Ammon's horn (tissue), 1 donor: ENCODE measurements at regions not wholly inside any gene's neighbourhood (a gene's known extent, or its start where the extent isn't known, plus 50 kb on each side); places are given as distances from the start of the nearest gene placed in this dataset.
"Not testable (repeated sequence)": the region's sequence is repeated elsewhere in the genome, so short reads cannot be mapped to it uniquely, and the experiment has no call there.

Source experiments
- DNase-seq: peaks from one replicate; pipeline ENCODE4 v3.0.0-alpha.2; 2016; ENCODE audit warnings: low spot score

DNA sequence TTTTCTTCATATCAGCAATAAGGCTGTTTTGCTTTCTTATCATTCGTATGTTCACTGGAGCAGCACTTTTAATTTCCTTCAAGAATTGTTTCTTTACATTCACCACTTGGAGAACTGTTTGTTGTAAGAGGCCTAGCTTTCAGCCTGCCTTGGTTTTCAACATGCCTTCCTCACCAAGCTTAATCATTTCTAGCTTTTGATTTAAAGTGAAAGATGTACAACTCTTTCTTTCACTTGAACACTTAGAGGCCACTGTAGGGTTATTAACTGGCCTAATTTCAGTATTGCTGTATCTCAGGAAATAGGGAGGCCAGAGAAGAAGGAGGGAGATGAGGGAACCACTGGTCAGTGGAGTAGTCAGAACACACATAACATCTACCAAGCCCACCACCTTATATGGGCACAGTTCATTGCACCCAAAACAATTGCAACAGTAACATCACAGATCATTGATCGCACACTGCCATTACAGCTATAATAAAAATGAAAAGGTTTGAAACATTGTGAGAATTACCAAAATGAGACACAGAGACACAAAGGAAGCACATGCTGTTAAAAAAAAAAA lies 181.4 kb upstream of the TUBA3C start:
- no peak for DNase-seq

DNA sequence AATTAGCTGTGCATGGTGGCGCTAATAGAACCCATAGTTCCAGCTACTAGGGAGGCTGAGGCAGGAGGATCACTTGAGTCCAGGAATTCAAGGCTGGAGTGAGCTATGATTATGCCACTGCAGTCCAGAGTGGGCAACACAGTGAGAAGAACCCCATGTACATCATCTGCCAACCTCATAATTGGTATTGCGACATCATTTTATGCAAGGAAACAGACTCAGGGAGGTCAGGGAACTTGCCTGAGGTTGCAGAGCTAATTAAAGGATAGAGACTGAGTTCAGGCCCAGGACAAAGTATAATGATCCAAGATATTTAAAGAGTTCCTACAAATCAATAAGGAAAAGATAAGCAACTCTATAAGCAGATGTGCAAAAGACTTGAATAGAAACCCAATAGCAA lies 178.1 kb upstream of the TUBA3C start:
- not testable (repeated sequence) for DNase-seq

- DNase-seq: no peak
These were observed 164.3 kb upstream of the TUBA3C start for GRCh38 chr13:19345916-19346422.

DNA sequence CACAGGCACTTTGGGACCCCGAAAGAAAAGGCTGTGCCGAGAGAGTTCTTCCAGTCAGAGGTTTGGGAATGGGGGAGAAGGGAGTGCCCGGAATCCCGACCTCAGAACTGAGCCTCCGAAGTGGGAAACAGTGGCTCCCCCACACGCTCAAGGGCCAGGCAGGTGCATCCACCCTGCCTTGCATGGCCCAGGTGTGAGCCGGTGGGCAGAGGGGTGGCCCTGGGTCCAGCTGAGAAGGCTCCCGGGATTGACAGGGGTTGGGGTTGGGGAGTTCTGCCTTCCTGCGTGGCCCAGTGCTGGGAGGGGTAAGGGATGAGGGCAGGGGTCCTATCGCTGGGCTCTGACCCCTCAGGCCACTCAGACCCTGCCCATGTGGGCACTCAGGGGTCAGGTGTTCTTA lies 163.5 kb upstream of the TUBA3C start:
- DNase-seq: no peak

DNA sequence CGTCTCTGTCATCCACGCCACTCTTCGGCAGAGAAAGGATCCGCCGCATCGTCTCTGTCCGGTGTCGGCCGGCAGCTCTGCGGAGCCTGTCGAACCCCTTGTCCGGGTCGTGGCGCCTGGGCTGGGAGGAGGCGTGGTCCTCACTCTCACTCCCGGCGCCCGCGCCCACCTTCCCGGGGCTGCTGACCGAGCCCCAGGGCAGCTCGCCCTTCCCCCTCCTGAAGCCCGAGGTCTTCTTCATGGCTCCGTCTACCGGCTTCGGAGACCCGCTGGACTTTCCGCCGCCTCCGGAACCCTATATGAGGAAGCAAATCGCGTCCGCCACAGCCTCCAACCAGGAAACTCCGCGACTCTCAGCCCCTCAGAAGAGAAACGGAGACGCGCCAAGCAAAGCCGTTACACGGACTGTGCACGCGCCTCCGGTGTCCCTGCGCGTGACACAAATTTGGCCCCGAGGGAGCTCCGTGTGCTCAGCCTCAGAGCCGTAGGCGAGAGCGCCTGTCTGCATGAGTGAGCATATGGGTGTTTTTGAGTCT lies 163.0 kb upstream of the TUBA3C start:
- peak; percentile 7 for DNase-seq

DNA sequence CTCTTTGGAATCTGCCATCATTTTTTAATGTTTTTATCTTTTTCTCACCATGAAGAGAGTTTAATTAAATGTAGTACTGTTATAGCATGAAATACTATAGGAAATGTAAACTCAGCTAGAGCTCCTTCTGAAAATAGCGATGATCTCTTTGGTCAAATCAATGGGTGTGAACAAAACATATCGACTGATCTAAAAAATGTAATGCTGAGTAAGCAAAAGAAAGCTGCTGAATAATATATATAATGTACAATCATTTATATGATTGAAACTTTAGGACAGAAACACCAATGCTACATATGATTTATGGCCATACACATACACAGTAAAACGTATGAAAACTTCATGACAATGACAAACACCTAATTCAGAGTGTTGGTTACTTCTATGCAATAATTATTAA lies 150.8 kb upstream of the TUBA3C start:
- DNase-seq: no peak

DNA sequence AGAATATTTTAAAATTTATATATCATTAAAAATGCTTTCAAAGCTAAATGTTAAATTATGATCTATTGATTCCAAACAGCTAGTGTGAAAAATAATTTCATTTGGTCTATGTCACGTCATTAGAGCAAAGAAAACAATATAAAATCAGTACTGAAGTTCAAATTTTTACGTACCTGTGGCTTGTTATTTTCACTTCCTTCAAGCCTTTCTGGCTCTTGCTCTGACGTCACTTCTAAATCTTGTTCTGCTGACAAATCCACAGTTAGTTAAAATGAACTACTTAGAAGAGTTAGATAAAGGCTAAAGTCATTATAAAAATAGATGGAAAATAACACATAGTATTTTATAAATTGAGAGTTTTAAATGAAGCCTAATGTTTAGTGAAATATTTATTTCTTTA lies 147.7 kb upstream of the TUBA3C start:
- no peak for DNase-seq

GRCh38 chr13:19324325-19324724 lies 142.7 kb upstream of the TUBA3C start:
- DNase-seq: no peak

DNA sequence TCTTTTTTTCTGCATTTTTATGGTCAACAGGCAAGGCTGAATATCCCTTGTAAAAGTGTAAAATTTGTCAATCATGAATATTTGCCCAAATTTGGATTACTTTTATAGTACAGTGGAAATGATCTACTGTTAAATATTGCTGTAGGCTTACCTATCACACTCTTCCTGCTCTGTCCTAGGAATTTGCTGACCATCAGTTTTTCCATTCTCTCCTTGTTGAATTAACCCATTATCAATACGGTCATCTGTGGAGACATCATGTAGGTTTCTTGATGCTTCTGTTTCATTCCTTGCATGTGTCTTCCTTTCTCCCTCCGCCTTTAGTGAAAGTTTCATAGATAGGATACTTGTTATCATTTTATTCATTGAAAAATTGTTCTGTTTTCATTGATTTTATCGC lies 139.6 kb upstream of the TUBA3C start:
- no peak for DNase-seq

GRCh38 chr13:19305434-19305833 lies 123.8 kb upstream of the TUBA3C start:
- no peak for DNase-seq

GRCh38 chr13:19289180-19289579 lies 107.6 kb upstream of the TUBA3C start:
- no peak for DNase-seq

DNA sequence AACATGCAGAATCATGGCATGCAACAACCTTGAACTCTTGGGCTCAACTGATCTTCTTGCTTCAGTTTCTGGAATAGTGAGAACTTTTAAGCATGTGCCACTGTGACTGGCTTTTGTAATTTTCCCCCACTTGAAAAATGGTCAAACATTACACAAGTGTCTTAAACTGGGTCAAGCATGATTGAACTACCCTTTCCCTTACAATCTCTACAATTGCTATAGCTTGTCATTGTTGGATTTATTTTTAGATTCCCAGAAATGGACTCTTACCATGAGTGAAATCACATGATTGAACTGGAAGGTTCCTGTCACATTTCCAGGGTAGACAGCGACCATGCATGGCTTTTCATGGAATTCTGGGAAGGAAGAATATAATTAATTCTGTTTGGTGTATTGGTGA lies 102.2 kb upstream of the TUBA3C start:
- no peak for DNase-seq

- DNase-seq: no peak
These were observed 86.7 kb upstream of the TUBA3C start for GRCh38 chr13:19268331-19268730.

DNA sequence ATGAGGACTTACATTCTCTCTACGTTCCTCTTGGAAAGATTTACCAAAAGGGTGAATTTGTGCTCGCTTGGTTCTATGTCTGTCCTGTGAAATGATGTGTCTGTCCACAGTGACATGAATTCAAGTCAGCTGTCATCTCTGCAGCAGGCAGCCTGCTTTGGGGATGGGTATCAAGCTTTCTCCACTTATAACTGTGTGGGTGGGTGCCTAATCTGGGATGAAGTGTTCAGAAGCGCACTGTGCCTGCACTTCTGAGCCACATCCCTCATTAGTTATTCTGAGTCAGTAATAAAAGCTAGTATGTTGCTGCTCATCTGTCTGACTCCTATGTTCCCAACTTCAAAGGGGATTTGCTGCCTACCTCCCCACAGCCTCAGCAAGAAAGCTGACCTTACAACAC lies 86.1 kb upstream of the TUBA3C start:
- DNase-seq: peak; percentile 12

GRCh38 chr13:19266979-19267378 lies 85.4 kb upstream of the TUBA3C start:
- DNase-seq: no peak

GRCh38 chr13:19264711-19265110 lies 83.1 kb upstream of the TUBA3C start:
- DNase-seq: no peak

DNA sequence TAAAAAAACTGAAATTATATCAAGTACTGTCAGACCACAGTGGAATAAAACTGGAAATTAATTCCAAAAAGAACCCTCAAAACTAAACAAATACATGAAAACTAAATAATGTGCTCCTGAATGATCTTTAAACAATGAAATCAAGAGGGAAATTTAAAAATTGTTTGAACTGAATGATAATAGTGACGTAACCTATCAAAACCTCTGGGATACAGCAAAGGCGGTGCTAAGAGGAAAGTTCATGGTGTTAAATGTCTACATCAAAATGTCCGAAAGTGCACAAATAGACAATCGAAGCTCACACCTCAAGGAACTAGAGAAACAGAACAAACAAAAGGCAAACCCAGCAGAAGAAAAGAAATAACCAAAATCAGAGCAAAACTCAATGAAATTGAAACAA lies 70.8 kb upstream of the TUBA3C start:
- DNase-seq: no peak

GRCh38 chr13:19239114-19239860 lies 57.7 kb upstream of the TUBA3C start:
- DNase-seq: no peak
